Effector memory CD4-positive, alpha-beta T cell (primary cell): ENCODE measurements at regions not wholly inside any gene's neighbourhood (a gene's known extent, or its start where the extent isn't known, plus 50 kb on each side); places are given as distances from the start of the nearest gene placed in this dataset.

Source experiments
- DNase-seq, 3 donors: peaks; one replicate each; pipeline ENCODE4 v3.0.0-alpha.2; 2020
- H3K27ac ChIP-seq: 2 replicates; pipeline ENCODE4 v1.7.0; 2013; ENCODE audit warnings: mild to moderate bottlenecking, low read length, moderate library complexity; ENCODE audit not compliant: insufficient read depth, poor library complexity, severe bottlenecking
- H3K27me3 ChIP-seq: replicated peaks from 2 replicates; pipeline ENCODE4 v1.7.0; 2013; ENCODE audit warnings: mild to moderate bottlenecking, low read length; ENCODE audit not compliant: insufficient read depth, control insufficient read depth, poor library complexity, severe bottlenecking
- H3K36me3 ChIP-seq: 2 replicates; pipeline ENCODE4 v1.7.0; 2013; ENCODE audit warnings: mild to moderate bottlenecking, low read length, moderate library complexity; ENCODE audit not compliant: control insufficient read depth, insufficient read depth
- H3K4me1 ChIP-seq: 2 replicates; pipeline ENCODE4 v1.7.0; 2013; ENCODE audit warnings: low read length, mild to moderate bottlenecking; ENCODE audit not compliant: control insufficient read depth, insufficient read depth, poor library complexity, severe bottlenecking
- H3K4me3 ChIP-seq: 2 replicates; pipeline ENCODE4 v1.7.0; 2013; ENCODE audit warnings: low read length, low read depth, mild to moderate bottlenecking; ENCODE audit not compliant: insufficient read depth, poor library complexity, severe bottlenecking
- H3K9me3 ChIP-seq: 2 replicates; pipeline ENCODE4 v1.7.0; 2013; ENCODE audit warnings: mild to moderate bottlenecking, low read length, moderate library complexity; ENCODE audit not compliant: control insufficient read depth

DNA sequence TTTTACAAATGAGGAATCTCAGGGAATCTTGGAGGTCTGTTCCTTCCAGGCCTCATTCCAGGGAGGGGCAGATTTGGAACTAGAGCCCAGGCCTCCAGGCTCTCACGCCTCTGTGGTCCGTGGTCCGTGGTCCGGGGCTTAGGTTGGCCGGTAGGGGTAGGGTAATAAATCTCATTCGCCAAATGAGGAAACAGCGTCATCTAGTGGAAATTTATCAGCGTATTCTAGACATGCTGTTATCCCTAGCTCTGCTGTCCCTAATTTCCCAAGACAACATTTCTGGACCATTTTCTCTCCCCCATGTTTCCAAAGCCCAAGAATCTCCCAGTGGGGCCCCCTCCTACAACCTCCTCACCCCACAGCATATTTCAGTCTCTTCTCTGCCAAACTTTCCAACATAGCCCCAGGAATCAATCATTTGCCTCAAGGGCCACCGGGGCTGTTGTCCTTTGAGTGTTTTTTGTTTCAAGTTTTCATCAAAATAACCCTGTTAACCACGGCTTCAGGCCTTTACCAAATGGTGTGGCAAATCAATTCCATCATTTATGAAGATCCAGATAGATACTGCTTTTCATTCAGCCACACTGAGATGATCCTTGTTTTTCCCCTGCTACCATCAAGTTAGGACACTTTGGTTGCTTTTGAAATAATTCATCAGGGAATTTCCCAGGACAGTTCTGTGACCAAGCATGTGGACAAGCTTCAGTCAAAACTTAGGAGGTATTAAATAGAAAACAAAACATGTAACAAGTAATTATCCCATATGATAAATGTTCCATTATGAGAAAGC is 126.8 kb downstream of the ALDH8A1 start:
- peak in 1 of 3 donors; percentile 2 for DNase-seq
- Histone ChIP-seq H3K36me3 (no peaks in the 10 kb centered on the region), H3K27ac (no peak overlapping the region)

DNA sequence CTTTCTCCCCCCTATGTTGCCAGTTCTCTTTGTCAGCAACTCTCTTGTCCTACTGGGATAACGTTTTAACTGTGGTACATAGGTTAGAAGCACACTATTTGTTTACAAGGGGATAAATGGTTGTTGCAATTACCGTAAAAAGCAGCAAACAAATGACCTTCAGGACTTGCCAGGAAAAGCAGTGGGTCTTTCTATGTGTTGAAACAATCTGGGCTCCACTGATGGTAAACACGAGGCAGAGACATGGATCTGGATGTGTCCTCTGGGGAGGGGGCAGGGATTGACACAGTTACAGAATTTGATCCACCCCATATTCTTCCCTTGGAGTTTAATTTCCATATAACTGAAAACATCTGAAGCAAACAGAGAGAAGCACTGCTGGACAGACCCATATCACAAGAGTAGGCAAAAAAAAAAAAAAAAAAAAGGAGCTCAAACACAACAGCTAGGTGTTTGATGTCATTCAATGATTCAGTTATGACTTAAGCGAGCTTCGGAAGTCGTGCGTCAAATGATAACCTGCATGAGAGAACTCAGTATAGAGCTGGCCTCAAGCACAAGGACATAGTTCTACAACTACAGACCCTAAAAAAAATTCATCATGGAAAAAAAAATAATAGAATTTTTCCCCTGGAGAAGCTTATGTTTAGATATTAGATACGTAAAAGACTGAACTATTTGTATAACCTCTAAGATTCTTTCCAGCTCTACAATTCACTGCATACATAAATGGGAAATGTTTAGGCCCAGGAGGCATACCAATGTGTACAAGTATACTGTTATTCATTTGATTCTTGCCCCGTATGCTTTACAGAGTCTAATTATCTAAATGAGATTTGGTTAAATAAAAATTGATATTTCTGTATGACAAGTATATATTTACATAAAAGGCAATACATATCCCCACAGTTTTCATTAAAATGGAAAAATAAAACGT is 127.7 kb downstream of the ALDH8A1 start:
- no peak overlapping the region for H3K27ac ChIP-seq
- no peak for DNase-seq
- no peaks in the 10 kb centered on the region for H3K9me3 ChIP-seq
- H3K4me1 ChIP-seq: no peaks in the 10 kb centered on the region
- no peaks in the 10 kb centered on the region for H3K27me3 ChIP-seq
- no peak overlapping the region for H3K4me3 ChIP-seq
- H3K36me3 ChIP-seq: no peaks in the 10 kb centered on the region

More for the DNA sequence above, 126.8 kb downstream of the ALDH8A1 start:
- Histone ChIP-seq H3K27me3 (no peaks in the 10 kb centered on the region), H3K9me3 (no peaks in the 10 kb centered on the region), H3K4me3 (no peak overlapping the region), H3K4me1 (no peaks in the 10 kb centered on the region)

DNA sequence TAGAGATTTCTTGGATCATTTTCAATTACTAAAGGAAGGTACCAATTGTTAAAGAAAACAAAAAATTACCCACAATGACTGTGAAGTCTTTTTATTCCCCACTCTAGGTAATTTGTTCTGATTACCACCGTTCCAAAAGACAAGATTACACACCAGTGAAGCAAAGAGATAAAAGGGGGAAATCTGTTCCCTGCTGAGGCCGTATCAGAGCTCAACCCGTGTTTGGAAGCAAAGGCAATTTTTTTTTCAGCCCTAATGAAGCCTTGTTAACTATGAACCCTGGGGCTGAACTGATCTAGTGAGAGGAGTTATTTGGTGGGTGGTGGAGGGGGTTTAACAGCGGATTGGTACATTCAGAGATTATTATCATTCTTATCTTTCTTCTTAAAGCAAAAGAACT is 128.5 kb downstream of the ALDH8A1 start:
- Histone ChIP-seq H3K27me3 (no peaks in the 10 kb centered on the region), H3K27ac (no peak overlapping the region), H3K4me3 (no peak overlapping the region), H3K4me1 (no peaks in the 10 kb centered on the region), H3K36me3 (no peaks in the 10 kb centered on the region), H3K9me3 (no peaks in the 10 kb centered on the region)
- DNase-seq: no peak

DNA sequence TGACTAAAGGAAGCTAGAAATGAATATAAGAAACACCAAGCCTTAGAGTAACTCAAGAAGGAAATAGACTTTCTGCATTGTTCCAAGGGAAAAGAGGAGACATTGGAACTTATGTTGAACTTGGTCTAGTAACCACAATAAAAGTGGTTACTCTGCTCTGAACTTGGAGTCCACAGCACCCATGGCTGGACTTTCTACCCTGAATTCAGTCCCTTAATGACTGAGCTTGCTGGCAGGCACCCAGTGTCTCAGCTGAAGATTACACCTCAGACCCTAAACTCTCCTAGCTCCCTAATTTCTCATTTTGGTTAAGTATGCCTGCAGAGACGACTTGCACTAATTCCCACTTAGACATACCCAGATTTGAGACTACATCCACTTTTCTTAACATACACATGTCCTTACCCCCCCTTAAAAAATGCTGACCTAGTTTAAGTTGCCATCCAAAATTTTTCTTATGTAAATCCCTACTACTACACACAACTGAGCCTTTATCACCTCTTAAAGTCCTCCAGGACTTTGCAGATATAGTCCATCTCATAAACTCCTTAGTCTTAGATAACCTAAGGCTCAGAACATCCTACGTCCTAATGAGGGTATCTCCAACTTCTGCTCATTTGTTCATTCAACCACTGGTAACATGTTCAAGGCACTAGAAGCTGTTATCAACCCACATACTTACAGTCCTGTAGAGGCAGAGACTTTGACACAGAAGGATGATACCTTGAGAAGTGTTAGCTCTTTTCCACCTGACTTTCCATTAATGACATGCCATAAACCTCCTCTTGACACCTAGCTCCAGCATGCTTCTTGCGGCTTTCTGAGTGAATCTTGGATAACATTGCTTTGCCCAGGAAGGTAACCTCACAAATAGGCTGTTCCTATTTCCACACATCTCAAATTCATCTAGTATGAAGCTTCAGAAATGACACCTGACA is 129.8 kb downstream of the ALDH8A1 start:
- H3K9me3 ChIP-seq: no peaks in the 10 kb centered on the region
- no peak overlapping the region for H3K27ac ChIP-seq
- no peak for DNase-seq
- no peaks in the 10 kb centered on the region for H3K36me3 ChIP-seq
- no peaks in the 10 kb centered on the region for H3K27me3 ChIP-seq
- no peaks in the 10 kb centered on the region for H3K4me1 ChIP-seq
- no peak overlapping the region for H3K4me3 ChIP-seq

DNA sequence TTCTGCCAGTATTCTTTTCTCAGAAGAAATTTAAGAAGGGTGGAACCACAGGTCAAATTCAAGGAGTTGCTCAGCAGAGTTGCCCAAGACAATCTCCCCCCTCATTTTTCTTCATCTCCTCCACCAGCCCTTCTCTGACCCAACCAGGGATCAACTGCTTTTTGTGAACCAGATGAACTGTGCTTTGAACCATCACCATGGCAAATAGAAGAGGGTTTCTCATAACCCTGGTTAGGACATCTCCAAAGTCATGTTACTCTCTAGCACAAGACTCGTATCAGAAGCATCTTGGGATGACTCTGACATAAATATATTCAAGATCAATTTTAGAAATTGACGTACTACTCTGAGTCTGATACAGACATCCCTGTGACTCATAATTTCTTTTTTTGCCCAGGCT is 130.7 kb downstream of the ALDH8A1 start:
- Histone ChIP-seq H3K36me3 (no peaks in the 10 kb centered on the region), H3K27me3 (no peaks in the 10 kb centered on the region), H3K4me1 (no peaks in the 10 kb centered on the region), H3K9me3 (no peaks in the 10 kb centered on the region), H3K4me3 (no peak overlapping the region), H3K27ac (no peak overlapping the region)
- DNase-seq: no peak

DNA sequence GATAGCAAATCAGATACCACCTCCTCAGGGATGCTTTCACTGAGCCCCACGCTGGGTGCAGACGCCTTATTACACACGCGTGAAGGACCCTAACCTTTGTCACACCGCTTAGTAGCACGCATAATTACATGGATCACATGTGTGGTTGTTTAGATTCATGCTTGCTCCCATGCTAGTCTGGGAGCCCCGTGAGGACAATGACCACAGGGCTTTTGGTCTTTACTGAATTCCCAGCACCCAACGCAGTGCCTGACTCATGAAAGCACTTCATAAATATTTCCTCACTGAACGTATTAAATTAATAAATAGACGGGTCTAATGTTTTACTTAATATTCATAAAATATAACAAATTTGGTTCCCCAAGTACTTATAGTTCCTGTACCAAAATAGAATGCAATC is 132.5 kb downstream of the ALDH8A1 start:
- H3K27ac ChIP-seq: no peak overlapping the region
- H3K4me1 ChIP-seq: no peaks in the 10 kb centered on the region
- DNase-seq: no peak
- no peaks in the 10 kb centered on the region for H3K9me3 ChIP-seq
- H3K27me3 ChIP-seq: no peaks in the 10 kb centered on the region
- H3K4me3 ChIP-seq: no peak overlapping the region
- H3K36me3 ChIP-seq: no peaks in the 10 kb centered on the region

DNA sequence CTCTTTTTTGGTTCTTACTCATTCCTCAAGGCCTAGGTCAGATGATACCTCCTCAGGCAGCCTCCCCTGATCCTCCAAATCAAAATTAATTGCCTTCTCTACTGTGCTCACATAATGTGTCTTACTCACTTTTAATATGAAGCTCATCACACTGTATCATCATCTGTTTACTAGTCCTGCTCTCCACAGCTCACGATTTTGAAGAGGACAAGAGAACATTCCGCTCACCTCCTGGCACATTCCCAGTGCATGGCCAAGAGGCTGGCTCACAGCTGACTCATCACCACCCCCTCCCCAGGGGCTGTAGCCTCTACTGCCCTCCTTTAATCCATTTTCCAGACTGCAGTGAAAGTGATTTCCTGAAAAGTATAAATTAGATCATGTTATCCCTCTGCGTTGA is 133.1 kb downstream of the ALDH8A1 start:
- Histone ChIP-seq H3K4me1 (no peaks in the 10 kb centered on the region), H3K27me3 (no peaks in the 10 kb centered on the region), H3K4me3 (no peak overlapping the region), H3K36me3 (no peaks in the 10 kb centered on the region), H3K9me3 (no peaks in the 10 kb centered on the region), H3K27ac (no peak overlapping the region)
- no peak for DNase-seq

DNA sequence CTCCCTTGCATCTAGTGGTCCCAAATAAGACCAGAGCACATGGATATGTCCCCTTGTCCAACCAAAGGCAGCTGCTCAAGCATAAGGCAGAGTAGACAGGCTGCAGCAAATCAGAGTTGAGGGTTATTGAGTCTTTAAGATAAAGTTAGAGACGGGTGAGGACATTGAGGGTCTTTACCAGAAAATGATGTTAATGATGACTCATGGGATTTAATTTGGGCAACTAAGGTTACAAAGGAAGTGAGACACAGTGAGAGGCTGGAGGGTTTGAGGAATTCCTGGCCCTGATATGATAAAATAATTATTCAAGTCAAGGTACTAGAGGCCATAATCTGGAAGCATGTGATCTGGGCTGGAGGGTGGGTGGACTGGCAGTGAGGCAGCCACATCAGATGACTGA is 133.6 kb downstream of the ALDH8A1 start:
- no peak for DNase-seq
- Histone ChIP-seq H3K4me1 (no peaks in the 10 kb centered on the region), H3K9me3 (no peaks in the 10 kb centered on the region), H3K27ac (no peak overlapping the region), H3K36me3 (no peaks in the 10 kb centered on the region), H3K4me3 (no peak overlapping the region), H3K27me3 (no peaks in the 10 kb centered on the region)

DNA sequence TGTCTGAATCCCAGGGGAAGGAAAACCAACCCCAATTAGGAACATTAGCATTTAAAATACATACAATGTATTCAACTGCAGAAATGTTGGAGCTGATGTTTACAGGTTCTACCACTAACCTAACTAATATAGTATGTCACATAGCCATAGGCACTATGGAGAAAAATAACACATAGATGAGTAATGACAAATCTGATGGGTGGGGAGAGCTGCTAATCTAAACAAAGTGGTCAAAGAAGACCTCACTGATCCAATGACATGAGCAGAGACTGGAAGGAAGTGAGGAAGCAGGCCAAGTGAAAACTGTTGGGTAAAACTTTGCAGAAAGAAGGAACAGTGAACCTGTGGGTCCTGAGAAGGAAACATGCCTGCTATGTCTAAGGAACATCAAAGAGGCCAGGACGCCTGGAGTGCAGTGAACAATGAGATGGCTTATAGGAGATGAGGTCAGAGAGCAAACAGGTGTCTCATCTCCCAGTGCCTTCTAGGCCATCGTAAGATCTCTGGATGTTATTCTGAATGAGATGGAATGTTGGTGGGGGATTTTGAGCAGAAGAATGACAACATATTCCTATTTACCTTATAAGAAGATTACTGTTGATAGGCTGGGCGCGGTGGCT is 135.7 kb downstream of the ALDH8A1 start:
- no peak overlapping the region for H3K27ac ChIP-seq
- no peak for DNase-seq
- H3K36me3 ChIP-seq: no peaks in the 10 kb centered on the region
- no peaks in the 10 kb centered on the region for H3K27me3 ChIP-seq
- no peaks in the 10 kb centered on the region for H3K9me3 ChIP-seq
- no peaks in the 10 kb centered on the region for H3K4me1 ChIP-seq
- no peak overlapping the region for H3K4me3 ChIP-seq
